ENCODE measurements at regions not wholly inside any gene's neighbourhood (a gene's known extent, or its start where the extent isn't known, plus 50 kb on each side); places are given as distances from the start of the nearest gene placed in this dataset.

DNA sequence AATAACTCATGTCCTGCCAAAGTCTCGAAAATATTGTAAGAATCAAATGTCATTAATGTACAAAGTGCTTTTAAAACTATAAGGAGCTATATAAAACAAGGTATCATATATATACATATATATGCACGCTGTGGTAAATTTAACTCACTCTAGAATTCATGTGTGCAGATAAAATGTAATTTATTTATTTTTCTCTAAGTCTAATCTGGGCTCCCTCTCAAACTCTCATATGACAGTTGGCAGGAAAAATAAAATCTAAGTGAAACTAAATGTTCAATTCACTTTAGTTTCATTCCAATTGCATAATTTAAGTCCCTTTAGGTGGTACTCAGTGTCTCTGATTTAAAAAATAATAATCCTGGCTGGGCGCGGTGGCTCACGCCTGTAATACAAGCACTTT, 372.0 kb upstream of the DAB1 start:
- Mint-ChIP-seq H3K27me3 (ENCODE audit: unreplicated experiment) (no peaks in the 10 kb centered on the region), H3K9me3 (ENCODE audit: unreplicated experiment) (no peaks in the 10 kb centered on the region), H3K4me3 (ENCODE audit: unreplicated experiment) (no peak overlapping the region), H3K4me1 (ENCODE audit: unreplicated experiment) (no peaks in the 10 kb centered on the region), H3K36me3 (ENCODE audit: unreplicated experiment) (no peaks in the 10 kb centered on the region), H3K27ac (ENCODE audit: unreplicated experiment) (no peak overlapping the region)
- no peak for DNase-seq (ENCODE audit: extremely low spot score, unreplicated experiment)
- TF ChIP-seq, protein P1, sequence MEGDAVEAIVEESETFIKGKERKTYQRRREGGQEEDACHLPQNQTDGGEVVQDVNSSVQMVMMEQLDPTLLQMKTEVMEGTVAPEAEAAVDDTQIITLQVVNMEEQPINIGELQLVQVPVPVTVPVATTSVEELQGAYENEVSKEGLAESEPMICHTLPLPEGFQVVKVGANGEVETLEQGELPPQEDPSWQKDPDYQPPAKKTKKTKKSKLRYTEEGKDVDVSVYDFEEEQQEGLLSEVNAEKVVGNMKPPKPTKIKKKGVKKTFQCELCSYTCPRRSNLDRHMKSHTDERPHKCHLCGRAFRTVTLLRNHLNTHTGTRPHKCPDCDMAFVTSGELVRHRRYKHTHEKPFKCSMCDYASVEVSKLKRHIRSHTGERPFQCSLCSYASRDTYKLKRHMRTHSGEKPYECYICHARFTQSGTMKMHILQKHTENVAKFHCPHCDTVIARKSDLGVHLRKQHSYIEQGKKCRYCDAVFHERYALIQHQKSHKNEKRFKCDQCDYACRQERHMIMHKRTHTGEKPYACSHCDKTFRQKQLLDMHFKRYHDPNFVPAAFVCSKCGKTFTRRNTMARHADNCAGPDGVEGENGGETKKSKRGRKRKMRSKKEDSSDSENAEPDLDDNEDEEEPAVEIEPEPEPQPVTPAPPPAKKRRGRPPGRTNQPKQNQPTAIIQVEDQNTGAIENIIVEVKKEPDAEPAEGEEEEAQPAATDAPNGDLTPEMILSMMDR (IDR thresholded peaks at IDR 0.05): no peak

- H3K4me1 Mint-ChIP-seq (ENCODE audit: unreplicated experiment): no peaks in the 10 kb centered on the region
- H3K36me3 Mint-ChIP-seq (ENCODE audit: unreplicated experiment): no peaks in the 10 kb centered on the region
- no peaks in the 10 kb centered on the region for H3K27me3 Mint-ChIP-seq (ENCODE audit: unreplicated experiment)
- no peak overlapping the region for H3K4me3 Mint-ChIP-seq (ENCODE audit: unreplicated experiment)
- TF ChIP-seq, protein P1 (IDR thresholded peaks at IDR 0.05): no peak
- DNase-seq (ENCODE audit: extremely low spot score, unreplicated experiment): no peak
- H3K27ac Mint-ChIP-seq (ENCODE audit: unreplicated experiment): no peak overlapping the region
- H3K9me3 Mint-ChIP-seq (ENCODE audit: unreplicated experiment): no peaks in the 10 kb centered on the region
These were observed 370.2 kb upstream of the DAB1 start for GRCh38 chr1:57794078-57794477.

DNA sequence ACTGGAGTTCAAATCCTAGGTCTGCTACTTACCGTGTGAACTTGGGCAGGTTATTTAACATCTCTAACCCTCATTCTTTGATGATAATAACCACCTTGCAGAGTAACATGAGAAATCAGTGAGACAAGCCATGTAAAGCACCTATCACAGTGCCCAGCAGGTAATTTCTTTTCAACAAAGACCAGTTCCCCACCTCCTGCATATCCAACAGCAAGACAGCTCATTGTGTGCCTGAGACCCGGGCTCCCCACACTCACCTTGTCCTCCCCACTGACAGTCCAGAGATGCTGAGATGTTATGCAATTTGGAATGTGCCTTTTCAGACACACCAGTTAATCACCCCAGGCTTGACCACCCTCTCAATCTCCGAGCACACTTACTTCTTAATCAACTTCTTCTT, 367.6 kb upstream of the DAB1 start:
- Mint-ChIP-seq H3K4me1 (ENCODE audit: unreplicated experiment) (no peaks in the 10 kb centered on the region), H3K9me3 (ENCODE audit: unreplicated experiment) (no peaks in the 10 kb centered on the region), H3K27me3 (ENCODE audit: unreplicated experiment) (no peaks in the 10 kb centered on the region)

DNA sequence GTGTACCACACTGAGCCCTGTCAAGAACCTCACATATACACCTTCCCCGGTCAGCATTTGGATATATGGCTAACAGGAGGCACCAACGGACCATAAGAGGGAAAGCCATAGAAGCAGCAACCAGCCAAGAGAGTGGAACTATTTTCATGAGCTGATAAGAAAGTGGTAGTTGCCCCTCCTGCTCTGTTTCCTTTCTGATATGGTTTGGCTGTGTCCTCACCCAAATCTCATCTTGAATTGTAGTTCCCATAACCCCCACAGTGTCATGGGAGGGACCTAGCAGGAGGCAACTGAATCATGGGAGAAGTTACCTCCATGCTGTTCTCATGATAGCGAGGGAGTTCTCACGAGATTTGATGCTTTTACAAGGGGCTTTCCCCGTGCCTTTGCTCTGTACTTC, 366.1 kb upstream of the DAB1 start:
- no peak for DNase-seq (ENCODE audit: extremely low spot score, unreplicated experiment)
- H3K9me3 Mint-ChIP-seq (ENCODE audit: unreplicated experiment): no peaks in the 10 kb centered on the region
- TF ChIP-seq, protein P1 (IDR thresholded peaks at IDR 0.05): no peak
- H3K4me1 Mint-ChIP-seq (ENCODE audit: unreplicated experiment): no peaks in the 10 kb centered on the region
- H3K27me3 Mint-ChIP-seq (ENCODE audit: unreplicated experiment): no peaks in the 10 kb centered on the region
- H3K27ac Mint-ChIP-seq (ENCODE audit: unreplicated experiment): no peak overlapping the region
- H3K36me3 Mint-ChIP-seq (ENCODE audit: unreplicated experiment): no peaks in the 10 kb centered on the region
- no peak overlapping the region for H3K4me3 Mint-ChIP-seq (ENCODE audit: unreplicated experiment)

More for the DNA sequence above, 367.6 kb upstream of the DAB1 start:
- H3K36me3 Mint-ChIP-seq (ENCODE audit: unreplicated experiment): no peaks in the 10 kb centered on the region
- H3K4me3 Mint-ChIP-seq (ENCODE audit: unreplicated experiment): no peak overlapping the region
- no peak overlapping the region for H3K27ac Mint-ChIP-seq (ENCODE audit: unreplicated experiment)
- TF ChIP-seq, protein P1 (IDR thresholded peaks at IDR 0.05): no peak
- DNase-seq (ENCODE audit: extremely low spot score, unreplicated experiment): no peak

DNA sequence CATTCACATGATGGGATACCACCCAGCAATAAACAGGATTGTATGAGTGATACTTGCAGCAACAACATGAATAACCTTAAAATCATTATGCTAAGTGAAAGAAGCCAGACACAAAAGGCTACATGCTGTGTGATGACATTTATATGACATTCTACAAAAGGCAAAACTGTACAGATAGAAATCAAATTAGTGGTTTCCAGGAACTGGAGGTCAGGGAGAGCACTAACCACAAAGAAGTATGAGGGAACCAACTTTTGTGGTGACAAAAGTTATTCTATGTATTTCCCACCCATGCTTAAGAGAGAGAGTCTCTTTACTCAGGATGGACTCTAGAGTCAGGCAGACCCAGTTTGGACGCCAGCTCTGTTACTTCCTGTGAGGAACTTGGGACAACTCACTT, 364.5 kb upstream of the DAB1 start:
- no peak overlapping the region for H3K4me3 Mint-ChIP-seq (ENCODE audit: unreplicated experiment)

More for the DNA sequence above, 364.5 kb upstream of the DAB1 start:
- H3K9me3 Mint-ChIP-seq (ENCODE audit: unreplicated experiment): no peaks in the 10 kb centered on the region
- no peaks in the 10 kb centered on the region for H3K36me3 Mint-ChIP-seq (ENCODE audit: unreplicated experiment)
- H3K27ac Mint-ChIP-seq (ENCODE audit: unreplicated experiment): no peak overlapping the region
- TF ChIP-seq, protein P1 (IDR thresholded peaks at IDR 0.05): no peak
- H3K4me1 Mint-ChIP-seq (ENCODE audit: unreplicated experiment): no peaks in the 10 kb centered on the region
- H3K27me3 Mint-ChIP-seq (ENCODE audit: unreplicated experiment): no peaks in the 10 kb centered on the region
- no peak for DNase-seq (ENCODE audit: extremely low spot score, unreplicated experiment)

Measured in osteocyte (in vitro differentiated cells).